ENCODE measurements at regions not wholly inside any gene's neighbourhood (a gene's known extent, or its start where the extent isn't known, plus 50 kb on each side); places are given as distances from the start of the nearest gene placed in this dataset.
A peak's percentile ranks its signal among the peaks of the same experiment; 100 is the strongest.

DNA sequence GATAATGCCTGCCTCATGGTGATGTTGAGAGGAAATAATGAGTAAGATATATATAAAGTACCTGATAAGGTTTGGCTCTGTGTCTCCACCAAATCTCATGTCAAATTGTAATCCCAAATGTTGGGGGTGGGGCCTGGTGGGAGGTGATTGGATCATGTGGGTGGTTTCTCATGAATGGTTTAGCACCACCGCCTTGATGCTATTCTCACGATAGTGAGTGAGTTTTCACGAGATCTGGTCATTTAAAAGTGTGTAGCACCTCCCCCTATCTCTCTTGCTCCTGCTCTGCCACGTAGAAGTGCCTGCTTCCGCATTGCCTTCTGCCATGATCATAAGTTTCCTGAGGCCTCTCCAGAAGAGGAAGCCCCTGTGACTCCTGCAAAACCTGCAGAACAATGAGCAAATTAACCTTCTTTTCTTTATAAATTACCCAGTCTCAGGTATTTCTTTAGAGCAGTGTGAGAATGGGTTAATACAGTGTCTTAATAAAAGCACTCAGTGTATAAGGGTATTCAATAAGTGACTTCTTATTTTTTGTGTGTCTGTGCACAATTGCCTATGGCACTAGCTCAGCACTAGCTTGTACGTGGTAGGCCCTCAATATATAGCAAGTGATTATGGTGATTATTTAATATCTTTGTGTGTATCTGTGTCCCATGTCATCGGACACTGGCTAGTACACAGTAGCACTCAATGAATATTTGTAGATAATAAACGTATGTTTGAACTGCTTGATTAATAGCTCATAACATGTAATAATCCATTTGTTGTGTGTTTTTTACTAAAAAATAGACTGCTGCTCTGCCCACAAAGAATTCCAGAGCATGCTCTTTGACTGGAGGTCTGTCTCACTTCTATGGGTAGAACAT lies 138.1 kb upstream of the LMNTD1 start:
- Histone ChIP-seq H3K27ac (no peak overlapping the region), H3K4me1 (no peaks in the 10 kb centered on the region), H3K36me3 (no peaks in the 10 kb centered on the region), H3K4me3 (no peak overlapping the region), H3K9me3 (no peaks in the 10 kb centered on the region), H3K27me3 (no peaks in the 10 kb centered on the region)
- WGBS (ENCODE audit: insufficient coverage, low coverage, low lambda C conversion rate, missing lambda C conversion rate), result 62% methylated on average over 8 of the region's 8 CpGs
- TF ChIP-seq CTCF (IDR thresholded peaks at IDR 0.05) (no peak), POLR2A (IDR thresholded peaks at IDR 0.05) (no peak)
- ATAC-seq, result no peak
- DNase-seq, result no peak
- intact Hi-C loops (cut with DNase I), result no loop called here

- no peak for ATAC-seq
- no peak for DNase-seq
- no peaks in the 10 kb centered on the region for H3K36me3 ChIP-seq
- intact Hi-C loops (cut with DNase I), result no loop called here
- no peak overlapping the region for H3K27ac ChIP-seq
- no peak for TF ChIP-seq CTCF (IDR thresholded peaks at IDR 0.05)
- TF ChIP-seq POLR2A (IDR thresholded peaks at IDR 0.05), result no peak
- H3K4me1 ChIP-seq, result no peaks in the 10 kb centered on the region
- H3K9me3 ChIP-seq, result no peaks in the 10 kb centered on the region
- 83% methylated on average over 4 of the region's 4 CpGs for WGBS (ENCODE audit: insufficient coverage, low coverage, low lambda C conversion rate, missing lambda C conversion rate)
- no peak overlapping the region for H3K4me3 ChIP-seq
- no peaks in the 10 kb centered on the region for H3K27me3 ChIP-seq
These were observed 138.7 kb upstream of the LMNTD1 start for GRCh38 chr12:25691865-25692114.

GRCh38 chr12:25692115-25693035 lies 139.3 kb upstream of the LMNTD1 start:
- H3K27ac ChIP-seq, result no peak overlapping the region
- H3K27me3 ChIP-seq, result no peaks in the 10 kb centered on the region
- DNase-seq, result no peak
- H3K9me3 ChIP-seq, result no peaks in the 10 kb centered on the region
- H3K4me1 ChIP-seq, result no peaks in the 10 kb centered on the region
- no peaks in the 10 kb centered on the region for H3K36me3 ChIP-seq
- TF ChIP-seq POLR2A (IDR thresholded peaks at IDR 0.05), result no peak
- no peak for TF ChIP-seq CTCF (IDR thresholded peaks at IDR 0.05)
- no peak overlapping the region for H3K4me3 ChIP-seq
- intact Hi-C loops (cut with DNase I), result no loop called here
- 73% methylated on average over 8 of the region's 9 CpGs for WGBS (ENCODE audit: insufficient coverage, low coverage, low lambda C conversion rate, missing lambda C conversion rate)
- ATAC-seq, result peak; percentile 20 to 78 (median 36)

- ATAC-seq, result peak in 1 of 4 donors; percentile 28
- no peak for DNase-seq
- H3K36me3 ChIP-seq, result no peaks in the 10 kb centered on the region
- no peaks in the 10 kb centered on the region for H3K27me3 ChIP-seq
- 51% methylated on average over 7 of the region's 7 CpGs for WGBS (ENCODE audit: insufficient coverage, low coverage, low lambda C conversion rate, missing lambda C conversion rate)
- H3K27ac ChIP-seq, result no peak overlapping the region
- no peaks in the 10 kb centered on the region for H3K9me3 ChIP-seq
- intact Hi-C loops (cut with DNase I), result no loop called here
- no peak overlapping the region for H3K4me3 ChIP-seq
- TF ChIP-seq POLR2A (IDR thresholded peaks at IDR 0.05), result no peak
- no peak for TF ChIP-seq CTCF (IDR thresholded peaks at IDR 0.05)
- no peaks in the 10 kb centered on the region for H3K4me1 ChIP-seq
These were observed 141.0 kb upstream of the LMNTD1 start for GRCh38 chr12:25694072-25694471.
